CD14-positive monocyte (primary cell): ENCODE measurements at regions not wholly inside any gene's neighbourhood (a gene's known extent, or its start where the extent isn't known, plus 50 kb on each side); places are given as distances from the start of the nearest gene placed in this dataset.

Source experiments
- DNase-seq, 3 donors: peaks; one replicate each; pipeline ENCODE4 v3.0.0-alpha.2; 2011 to 2022
- H2AFZ ChIP-seq: 2 replicates; pipeline ENCODE4 v1.6.0; 2012; ENCODE audit warnings: mild to moderate bottlenecking, low read depth, low read length, inconsistent platforms; ENCODE audit not compliant: insufficient read depth, poor library complexity, severe bottlenecking
- H3K27ac ChIP-seq, 2 donors: 1 replicate in 1 of 2; 2 replicates in 1 of 2; pipeline ENCODE4 v1.5.1; 2012 to 2013; ENCODE audit warnings: low read length in 2 of 2, control low read depth in 1 of 2, inconsistent platforms in 1 of 2, low read depth in 1 of 2, mild to moderate bottlenecking in 1 of 2
- H3K27me3 ChIP-seq, 2 donors: one replicate each; pipeline versions ENCODE4 v1.6.0 to v1.6.1; 2011 to 2013; ENCODE audit warnings: low read length in 2 of 2; ENCODE audit not compliant: control insufficient read depth in 2 of 2, insufficient read depth in 2 of 2
- H3K36me3 ChIP-seq, 2 donors: replicated peaks in 1 of 2; 1 replicate in 1 of 2; 2 replicates in 1 of 2; pipeline versions ENCODE4 v1.5.1 to v1.6.1; 2012 to 2013; ENCODE audit warnings: low read length in 2 of 2, control low read depth in 1 of 2, inconsistent platforms in 1 of 2, mild to moderate bottlenecking in 1 of 2; ENCODE audit not compliant: insufficient read depth in 2 of 2, control insufficient read depth in 1 of 2
- H3K4me1 ChIP-seq, 2 donors: 1 replicate in 1 of 2; 2 replicates in 1 of 2; pipeline versions ENCODE4 v1.5.1 to v1.6.1; 2012 to 2013; ENCODE audit warnings: low read length in 2 of 2, control low read depth in 1 of 2, inconsistent platforms in 1 of 2, mild to moderate bottlenecking in 1 of 2, moderate library complexity in 1 of 2; ENCODE audit not compliant: insufficient read depth in 2 of 2, control insufficient read depth in 1 of 2
- H3K4me2 ChIP-seq: replicated peaks from 2 replicates; pipeline ENCODE3; 2012; ENCODE audit warnings: low read length, moderate library complexity, mild to moderate bottlenecking; ENCODE audit not compliant: poor library complexity, severe bottlenecking; ENCODE audit errors: extremely low read depth
- H3K4me3 ChIP-seq, 3 experiments: fragments of 200-600 bp in 1 of 3; sonication (generic) in 1 of 3; replicated peaks in 1 of 3; 1 replicate in 2 of 3; 2 replicates in 1 of 3; pipeline ENCODE4 v1.5.1; 2011 to 2013; ENCODE audit warnings: low read length in 3 of 3, mild to moderate bottlenecking in 3 of 3, control low read depth in 2 of 3, low read depth in 2 of 3, inconsistent platforms in 1 of 3, moderate library complexity in 1 of 3
- H3K79me2 ChIP-seq: 2 replicates; pipeline ENCODE4 v1.6.0; 2012; ENCODE audit warnings: mild to moderate bottlenecking, control low read depth, inconsistent platforms, low read length, moderate library complexity; ENCODE audit not compliant: insufficient read depth
- H3K9ac ChIP-seq: 2 replicates; pipeline ENCODE4 v1.6.0; 2017; ENCODE audit warnings: low read length, mild to moderate bottlenecking; ENCODE audit not compliant: insufficient read depth, poor library complexity, severe bottlenecking
- H3K9me3 ChIP-seq, 2 donors: replicated peaks in 1 of 2; 1 replicate in 1 of 2; 2 replicates in 1 of 2; pipeline versions ENCODE4 v1.5.1 to v1.6.1; 2012 to 2013; ENCODE audit warnings: low read length in 2 of 2, control low read depth in 1 of 2; ENCODE audit not compliant: control insufficient read depth in 1 of 2, insufficient read depth in 1 of 2
- H4K20me1 ChIP-seq: 2 replicates; pipeline ENCODE4 v1.6.0; 2012; ENCODE audit warnings: mild to moderate bottlenecking, low read length, control low read depth, moderate library complexity; ENCODE audit not compliant: insufficient read depth
- H3K27ac Mint-ChIP-seq, 7 donors: one replicate each; pipeline ENCODE4 v1.8.0; 2020; ENCODE audit warnings: mild to moderate bottlenecking in 7 of 7, mixed read lengths in 7 of 7, moderate library complexity in 6 of 7, inconsistent platforms in 2 of 7
- H3K27me3 Mint-ChIP-seq, 3 donors: one replicate each; pipeline ENCODE4 v1.8.0; 2021 to 2022; ENCODE audit warnings: low read depth in 3 of 3, mild to moderate bottlenecking in 3 of 3, mixed read lengths in 3 of 3, moderate library complexity in 3 of 3, inconsistent platforms in 1 of 3
- H3K36me3 Mint-ChIP-seq, 2 donors: one replicate each; pipeline ENCODE4 v1.8.0; 2020; ENCODE audit warnings: mixed read lengths in 2 of 2, inconsistent platforms in 1 of 2, mild to moderate bottlenecking in 1 of 2
- H3K4me1 Mint-ChIP-seq: one replicate; pipeline ENCODE4 v1.8.0; 2020; ENCODE audit warnings: mild to moderate bottlenecking, mixed read lengths
- H3K4me3 Mint-ChIP-seq, 2 donors: one replicate each; pipeline ENCODE4 v1.8.0; 2020; ENCODE audit warnings: mild to moderate bottlenecking in 2 of 2, mixed read lengths in 2 of 2, moderate library complexity in 1 of 2
- H3K9me3 Mint-ChIP-seq, 7 donors: one replicate each; pipeline ENCODE4 v1.8.0; 2020 to 2022; ENCODE audit warnings: mixed read lengths in 7 of 7, mild to moderate bottlenecking in 6 of 7, moderate library complexity in 6 of 7, inconsistent platforms in 2 of 7
- WGBS: methylation state at CpG from one replicate; pipeline ENCODE4 v1.1.5; 2013; ENCODE audit warnings: missing lambda C conversion rate; ENCODE audit not compliant: insufficient coverage; 5-methylcytosine and 5-hydroxymethylcytosine counted together
- intact Hi-C, 2 donors: fragments of 100-400 bp; cut with micrococcal nuclease; formaldehyde crosslinking; loops; one replicate each; pipeline versions ENCODE4 v1.15.0 to v1.15.1; 2023
- TF ChIP-seq, protein P1 (sequence below): fragments of 200-600 bp; IDR thresholded peaks from one replicate; pipeline ENCODE4 v1.8.0; 2022; ENCODE audit warnings: antibody characterized with exemption, mild to moderate bottlenecking

DNA sequence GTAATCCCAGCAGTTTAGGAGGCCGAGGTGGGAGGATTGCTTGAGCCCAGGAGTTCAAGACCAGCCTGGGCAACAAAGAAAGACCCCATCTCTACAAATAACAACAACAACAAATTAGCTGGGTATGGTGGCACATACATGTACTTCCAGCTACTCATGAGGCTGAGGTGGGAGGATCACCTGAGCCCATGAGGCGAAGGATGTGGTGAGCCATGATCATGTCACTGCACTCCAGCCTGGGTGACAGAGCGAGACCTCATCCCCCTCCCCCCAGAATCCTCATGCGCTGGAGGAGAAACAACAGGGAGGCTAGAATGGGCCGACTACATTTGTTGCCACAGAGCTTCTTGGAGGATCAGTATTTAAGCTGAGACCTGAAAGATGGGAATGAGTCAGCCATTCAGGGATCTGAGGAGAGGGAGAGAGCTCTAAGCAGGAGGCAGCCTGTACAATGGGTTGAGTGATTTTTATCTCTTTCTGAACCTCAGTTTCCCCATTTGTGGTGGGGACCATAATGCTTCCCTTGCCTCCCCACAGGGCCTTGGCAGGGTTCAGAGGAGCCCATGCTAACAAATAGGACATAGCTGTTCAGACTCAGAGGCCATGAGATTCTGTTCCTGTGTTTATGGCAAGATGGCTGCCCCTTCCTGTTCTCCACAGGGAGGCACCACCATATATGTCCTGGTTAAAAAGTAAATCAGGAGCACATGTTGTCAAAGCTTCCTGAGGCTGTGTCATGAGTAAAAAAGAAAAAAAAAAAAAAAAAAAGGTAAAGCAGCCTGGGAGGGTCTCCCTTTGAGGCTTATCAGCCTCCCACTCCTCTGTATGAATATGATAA, 131.4 kb upstream of the HAAO start:
- no peaks in the 10 kb centered on the region for H3K27me3 ChIP-seq
- intact Hi-C loops, result no loop called here
- no peak overlapping the region for H3K9ac ChIP-seq
- H3K4me1 ChIP-seq, result peaks cover 5 to 8% of the 10 kb centered on the region in 2 donors
- no peak overlapping the region for H3K27ac ChIP-seq
- Mint-ChIP-seq H3K4me3 (no peak overlapping the region), H3K27ac (peak overlapping the region in 1 of 7 donors; percentile 79), H3K9me3 (no peaks in the 10 kb centered on the region), H3K27me3 (peaks cover 0 to 8% (median 7%) of the 10 kb centered on the region in 3 donors), H3K4me1 (peaks cover 19% of the 10 kb centered on the region), H3K36me3 (no peaks in the 10 kb centered on the region)
- no peaks in the 10 kb centered on the region for H4K20me1 ChIP-seq
- DNase-seq, result no peak
- no peak overlapping the region for H3K4me3 ChIP-seq
- no peaks in the 10 kb centered on the region for H3K36me3 ChIP-seq
- H3K79me2 ChIP-seq, result no peaks in the 10 kb centered on the region
- no peak overlapping the region for H3K4me2 ChIP-seq
- 0% methylated on average over 1 of the region's 5 CpGs for WGBS
- no peaks in the 10 kb centered on the region for H3K9me3 ChIP-seq
- no peak overlapping the region for H2AFZ ChIP-seq
- TF ChIP-seq, protein P1, sequence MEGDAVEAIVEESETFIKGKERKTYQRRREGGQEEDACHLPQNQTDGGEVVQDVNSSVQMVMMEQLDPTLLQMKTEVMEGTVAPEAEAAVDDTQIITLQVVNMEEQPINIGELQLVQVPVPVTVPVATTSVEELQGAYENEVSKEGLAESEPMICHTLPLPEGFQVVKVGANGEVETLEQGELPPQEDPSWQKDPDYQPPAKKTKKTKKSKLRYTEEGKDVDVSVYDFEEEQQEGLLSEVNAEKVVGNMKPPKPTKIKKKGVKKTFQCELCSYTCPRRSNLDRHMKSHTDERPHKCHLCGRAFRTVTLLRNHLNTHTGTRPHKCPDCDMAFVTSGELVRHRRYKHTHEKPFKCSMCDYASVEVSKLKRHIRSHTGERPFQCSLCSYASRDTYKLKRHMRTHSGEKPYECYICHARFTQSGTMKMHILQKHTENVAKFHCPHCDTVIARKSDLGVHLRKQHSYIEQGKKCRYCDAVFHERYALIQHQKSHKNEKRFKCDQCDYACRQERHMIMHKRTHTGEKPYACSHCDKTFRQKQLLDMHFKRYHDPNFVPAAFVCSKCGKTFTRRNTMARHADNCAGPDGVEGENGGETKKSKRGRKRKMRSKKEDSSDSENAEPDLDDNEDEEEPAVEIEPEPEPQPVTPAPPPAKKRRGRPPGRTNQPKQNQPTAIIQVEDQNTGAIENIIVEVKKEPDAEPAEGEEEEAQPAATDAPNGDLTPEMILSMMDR, result no peak

GRCh38 chr2:42922790-42923579, 130.6 kb upstream of the HAAO start:
- 80% methylated on average over 3 of the region's 6 CpGs for WGBS
- Histone ChIP-seq H3K27me3 (no peaks in the 10 kb centered on the region), H3K9ac (no peak overlapping the region), H3K4me2 (no peak overlapping the region), H3K4me3 (no peak overlapping the region), H3K36me3 (no peaks in the 10 kb centered on the region), H2AFZ (no peak overlapping the region), H3K9me3 (no peaks in the 10 kb centered on the region), H4K20me1 (no peaks in the 10 kb centered on the region), H3K27ac (no peak overlapping the region), H3K79me2 (no peaks in the 10 kb centered on the region), H3K4me1 (peaks cover 5 to 8% of the 10 kb centered on the region in 2 donors)
- H3K4me1 Mint-ChIP-seq, result peaks cover 19% of the 10 kb centered on the region
- peaks cover 0 to 2% (median 0%) of the 10 kb centered on the region in 7 donors for H3K9me3 Mint-ChIP-seq
- H3K27me3 Mint-ChIP-seq, result peaks cover 0 to 8% (median 7%) of the 10 kb centered on the region in 3 donors
- TF ChIP-seq, protein P1, result no peak
- peak overlapping the region in 1 of 7 donors; percentile 79 for H3K27ac Mint-ChIP-seq
- intact Hi-C loops, result no loop called here
- no peaks in the 10 kb centered on the region for H3K36me3 Mint-ChIP-seq
- no peak overlapping the region for H3K4me3 Mint-ChIP-seq
- no peak for DNase-seq
